NCI-H82 (cell line): ENCODE measurements at regions not wholly inside any gene's neighbourhood (a gene's known extent, or its start where the extent isn't known, plus 50 kb on each side); places are given as distances from the start of the nearest gene placed in this dataset.
"Not testable (repeated sequence)": the region's sequence is repeated elsewhere in the genome, so short reads cannot be mapped to it uniquely, and the experiment has no call there.

Experiments
- DNase-seq: peaks from one replicate; lab custom pipeline; 2025; lab: John Stamatoyannopoulos, UW

DNA sequence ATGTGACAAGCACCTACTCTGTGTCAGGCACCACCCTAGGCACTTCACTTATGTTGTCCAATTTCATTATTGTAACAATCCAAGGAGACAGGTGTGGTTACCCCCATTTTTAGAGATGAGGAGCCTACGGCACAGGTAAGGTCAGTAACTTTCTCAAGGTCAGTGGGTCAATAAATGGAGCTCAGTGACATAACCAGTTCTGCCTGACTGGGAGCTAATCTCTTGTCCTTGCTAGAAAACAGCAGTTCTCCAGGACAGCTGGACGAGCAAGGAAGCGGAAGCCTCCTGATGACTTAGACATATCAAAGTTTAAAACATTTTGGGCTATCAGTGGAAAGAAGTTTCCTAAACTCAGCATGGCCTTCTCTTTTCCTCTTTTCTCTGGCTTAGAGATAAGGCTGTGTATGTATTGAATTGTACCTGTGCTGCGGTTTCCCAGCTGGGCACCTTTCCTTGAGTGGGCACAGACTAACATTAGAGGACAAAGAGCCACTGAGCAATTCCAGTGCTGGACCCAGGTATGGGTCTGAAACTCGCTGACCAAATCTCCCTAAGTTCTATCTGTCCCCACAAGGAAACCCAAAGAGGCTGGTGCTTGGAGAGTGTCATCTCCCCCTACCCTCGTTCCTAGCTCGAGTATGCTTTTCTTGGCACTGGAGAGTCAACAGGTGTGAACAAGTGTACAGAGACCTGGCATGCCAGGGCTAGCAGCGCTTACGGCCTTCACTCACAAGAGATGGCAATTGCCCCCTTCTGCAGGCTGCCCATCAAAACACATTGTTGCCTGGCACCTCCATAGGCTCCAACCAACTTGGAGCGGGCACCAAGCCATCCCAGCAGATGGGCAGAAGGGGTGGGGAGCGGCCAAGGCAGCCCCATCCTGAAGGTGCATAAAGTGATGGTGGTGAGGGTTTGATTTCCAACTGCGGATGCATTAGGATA, 456.1 kb upstream of the PROX1 start:
- no peak for DNase-seq

DNA sequence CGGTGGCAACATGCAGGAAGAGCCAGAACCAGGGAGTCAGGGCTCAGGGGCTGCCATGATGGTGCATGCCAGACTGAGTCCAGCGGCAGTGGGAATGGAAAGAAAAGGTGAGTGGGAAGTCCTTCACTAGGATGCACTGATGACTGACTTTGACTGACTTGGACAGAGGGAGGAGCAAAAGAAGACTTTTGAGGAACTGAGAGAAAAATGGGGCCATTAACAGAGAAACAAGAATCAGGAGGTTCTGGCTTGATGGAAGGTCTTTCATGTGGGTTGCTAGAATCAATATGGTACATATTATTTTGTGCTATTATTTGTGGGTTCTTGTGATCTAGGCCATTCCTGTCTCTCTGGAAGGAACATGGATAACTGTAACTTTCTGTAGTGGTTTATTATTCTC, 454.6 kb upstream of the PROX1 start:
- no peak for DNase-seq

DNA sequence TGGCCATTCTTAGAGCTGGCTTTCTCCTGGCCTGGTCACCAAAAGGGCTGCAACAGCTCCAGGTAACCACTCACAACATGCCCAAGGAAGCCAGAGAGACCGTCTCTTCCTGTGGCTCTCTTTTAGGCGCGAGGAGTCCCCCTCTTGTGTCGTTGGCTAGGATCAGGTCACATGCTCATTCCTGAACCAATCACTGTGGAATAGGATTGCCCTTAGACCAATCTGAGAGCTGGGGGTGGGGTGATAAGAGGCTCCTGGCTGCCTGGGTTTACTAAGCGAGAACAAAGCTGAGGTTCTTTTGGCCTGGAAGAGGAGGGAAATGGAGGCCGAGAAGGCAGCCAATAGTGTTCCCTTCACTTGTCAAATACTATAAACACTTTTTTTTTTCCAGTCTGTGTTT, 452.1 kb upstream of the PROX1 start:
- DNase-seq, result no peak

DNA sequence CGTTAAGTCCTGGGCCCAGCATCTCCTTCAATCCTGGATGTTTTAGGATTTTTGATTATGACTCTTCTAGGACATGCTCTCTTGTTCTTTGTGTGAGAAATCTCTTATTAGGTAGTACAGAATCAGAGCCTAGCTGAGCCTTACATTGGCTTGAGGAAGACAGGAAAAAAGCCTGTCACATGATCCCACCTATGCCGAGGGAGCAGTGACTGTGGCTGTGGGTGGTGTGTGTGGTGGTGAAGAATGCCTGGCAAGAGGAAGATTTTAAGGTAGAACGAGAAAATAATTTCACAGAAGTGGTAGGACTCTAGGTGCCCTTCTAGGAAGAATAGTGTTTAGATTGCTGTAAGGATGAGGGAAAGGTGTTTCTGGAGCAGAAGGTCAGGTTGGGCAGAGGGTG, 449.5 kb upstream of the PROX1 start:
- no peak for DNase-seq

DNA sequence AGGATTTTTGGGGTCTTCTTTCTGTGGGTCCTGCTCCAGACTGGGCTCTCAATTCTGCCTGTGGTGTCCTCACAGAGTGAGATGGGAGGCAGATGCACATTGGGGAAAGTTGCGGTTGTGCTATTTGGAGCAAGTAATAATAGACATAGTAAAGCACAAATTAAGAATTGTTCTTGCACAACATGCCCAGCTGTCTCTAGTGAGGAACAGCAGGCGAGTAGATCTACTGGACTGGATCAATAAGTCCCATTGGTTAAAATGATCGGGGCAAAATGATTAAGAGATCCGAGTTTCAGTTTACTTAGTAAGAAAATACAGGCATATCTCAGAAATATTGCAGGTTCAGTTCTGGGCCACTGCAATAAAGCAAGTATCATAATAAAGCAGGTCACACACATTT, 448.3 kb upstream of the PROX1 start:
- no peak for DNase-seq

DNA sequence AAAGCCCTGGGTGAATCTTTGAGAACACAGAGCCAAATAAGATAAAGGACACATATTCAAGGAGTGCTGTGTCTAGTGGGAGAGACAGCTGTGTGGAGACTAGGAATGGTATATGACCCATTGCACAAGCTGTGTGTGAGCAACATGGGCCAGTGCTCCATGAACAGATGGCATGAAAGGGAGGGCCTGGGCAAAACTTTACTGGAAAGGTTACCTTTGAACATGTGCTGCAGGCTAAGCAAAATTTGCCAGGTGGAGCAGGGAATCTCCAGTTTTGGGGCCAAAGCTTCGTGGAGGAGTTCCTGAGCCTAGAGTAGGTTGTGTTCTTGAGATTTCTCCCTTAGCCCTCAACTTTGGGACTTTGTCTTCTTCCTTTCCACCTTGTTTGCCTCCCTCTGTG, 446.1 kb upstream of the PROX1 start:
- no peak for DNase-seq

DNA sequence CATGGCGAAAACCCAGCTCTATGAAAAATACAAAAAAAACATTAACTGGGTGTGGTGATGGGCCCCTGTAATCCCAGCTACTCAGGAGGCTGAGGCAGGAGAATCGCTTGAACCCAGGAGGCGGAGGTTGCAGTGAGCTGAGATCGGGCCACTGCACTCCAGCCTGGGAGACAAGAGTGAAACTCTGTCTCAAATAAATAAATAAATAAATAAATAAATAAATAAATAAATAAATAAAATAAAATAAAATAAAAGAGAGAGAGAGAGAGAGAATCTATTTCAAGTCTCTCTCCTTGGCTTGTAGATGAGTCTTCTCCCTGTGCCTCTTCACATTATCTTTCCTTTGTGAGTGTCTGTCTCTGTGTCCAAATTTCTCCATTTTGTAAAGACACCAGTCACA, 442.6 kb upstream of the PROX1 start:
- DNase-seq, result not testable (repeated sequence)

DNA sequence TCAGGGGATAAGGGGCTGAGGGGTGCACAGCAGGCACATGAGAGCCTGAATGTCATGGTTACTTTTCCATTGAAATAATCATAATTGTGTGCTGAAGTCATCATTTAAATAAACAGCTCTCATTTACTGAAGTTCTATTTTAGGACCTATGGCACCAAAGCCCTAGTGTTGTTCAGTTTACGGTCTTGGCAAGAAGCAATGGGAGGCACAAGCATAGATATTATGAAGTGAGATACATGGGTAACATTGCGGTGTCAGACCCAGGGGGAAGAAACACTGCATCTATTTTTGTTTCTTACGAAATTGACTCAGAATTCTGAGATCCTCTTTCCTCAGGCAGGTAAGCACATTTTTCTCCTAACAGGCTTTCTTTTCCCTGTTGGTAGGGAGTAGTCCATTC, 437.8 kb upstream of the PROX1 start:
- DNase-seq, result no peak

DNA sequence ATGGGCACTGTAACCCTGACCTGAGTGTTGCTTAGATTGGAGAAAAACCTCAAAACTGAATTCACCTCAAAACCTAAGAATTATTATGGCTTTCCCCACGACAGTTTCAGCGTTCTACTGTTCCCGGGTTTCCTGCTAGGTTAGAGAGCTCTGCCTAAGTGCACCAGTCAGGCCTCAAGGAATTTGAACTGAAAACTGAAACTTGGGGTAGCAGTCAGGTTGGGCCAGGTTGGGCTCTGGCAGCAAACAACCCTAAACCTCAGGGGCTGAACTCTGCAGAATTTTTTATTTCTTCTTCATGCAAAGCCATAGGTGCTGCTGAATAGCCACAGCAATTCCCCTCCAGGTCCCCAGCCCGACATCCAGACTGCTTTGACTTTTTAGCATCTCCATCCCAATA, 437.0 kb upstream of the PROX1 start:
- DNase-seq, result no peak

DNA sequence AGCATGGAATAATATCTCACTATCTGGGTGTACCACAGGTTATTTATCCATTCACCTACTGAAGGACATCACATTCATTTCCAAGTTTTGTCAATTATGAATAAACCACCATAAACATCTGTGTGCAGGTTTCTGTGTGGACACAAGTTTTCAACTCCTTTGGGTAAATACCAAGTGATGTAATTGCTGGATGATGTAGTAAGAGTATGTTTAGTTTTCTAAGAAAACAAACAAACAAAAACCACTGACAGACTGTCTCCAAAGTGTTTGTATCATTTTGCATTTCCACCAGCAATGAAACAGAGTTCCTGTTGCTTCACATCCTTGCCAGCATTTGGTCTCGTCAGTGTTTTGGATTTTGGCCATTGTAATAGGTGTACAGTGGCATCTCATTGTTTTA, 435.7 kb upstream of the PROX1 start:
- no peak for DNase-seq

DNA sequence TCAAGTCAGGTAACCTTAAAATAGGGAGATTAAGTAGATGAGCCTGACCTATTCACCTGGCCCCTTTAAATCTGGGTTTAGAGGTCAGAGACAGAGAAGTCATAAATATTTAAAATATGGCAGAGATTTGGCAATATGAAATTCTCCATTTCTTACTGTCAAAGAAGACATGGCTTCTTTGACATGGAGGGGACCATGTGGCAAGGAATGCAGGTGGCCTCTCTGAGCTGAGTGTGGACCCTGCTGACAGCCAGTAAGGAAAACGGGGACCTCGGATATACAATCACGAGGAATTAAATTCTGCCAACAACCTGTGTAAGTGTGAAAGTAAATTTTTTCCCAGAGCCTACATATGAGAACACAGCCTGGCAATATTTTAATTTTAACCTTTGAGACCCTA, 427.5 kb upstream of the PROX1 start:
- no peak for DNase-seq

DNA sequence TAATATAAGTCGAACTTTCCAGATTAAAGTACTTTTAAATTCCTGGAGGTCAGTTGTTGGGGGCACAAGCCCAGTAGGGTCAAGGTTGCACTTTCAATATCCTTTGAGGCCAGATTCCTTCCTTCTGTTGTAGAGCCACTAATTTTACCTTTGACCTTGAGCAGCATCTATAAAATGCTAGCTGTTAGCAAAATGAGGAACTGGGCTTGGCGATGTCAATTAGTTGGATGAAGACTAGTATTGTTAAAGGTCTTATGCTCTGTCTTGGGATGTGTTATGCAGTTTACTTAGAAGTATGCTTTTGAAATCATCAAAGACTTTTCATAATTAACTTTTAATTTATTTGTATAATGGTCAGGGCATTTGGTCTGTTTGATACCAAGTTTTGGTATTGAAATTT, 425.9 kb upstream of the PROX1 start:
- DNase-seq, result no peak

DNA sequence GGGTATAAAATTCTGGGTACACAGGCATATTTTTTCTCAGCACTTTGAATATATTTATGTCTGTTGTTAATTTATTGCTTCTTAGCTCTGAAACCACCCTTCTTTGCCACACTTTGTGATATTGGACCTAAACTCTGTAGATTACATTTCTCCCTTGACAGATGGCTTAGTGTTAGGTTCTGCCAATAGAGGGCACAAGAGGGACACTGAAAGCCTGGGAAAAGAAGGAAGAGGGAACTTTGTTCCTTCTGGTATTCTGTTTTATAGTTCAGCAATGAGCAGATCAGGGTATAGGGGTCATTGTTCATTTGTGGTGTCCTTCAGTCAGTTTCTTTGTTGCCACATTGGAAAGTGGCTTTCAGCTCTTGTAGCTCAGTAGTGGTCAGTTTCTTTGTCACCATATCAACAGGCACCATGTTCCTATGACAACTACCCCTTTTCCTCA, 423.5 kb upstream of the PROX1 start:
- DNase-seq, result peak; percentile 66

DNA sequence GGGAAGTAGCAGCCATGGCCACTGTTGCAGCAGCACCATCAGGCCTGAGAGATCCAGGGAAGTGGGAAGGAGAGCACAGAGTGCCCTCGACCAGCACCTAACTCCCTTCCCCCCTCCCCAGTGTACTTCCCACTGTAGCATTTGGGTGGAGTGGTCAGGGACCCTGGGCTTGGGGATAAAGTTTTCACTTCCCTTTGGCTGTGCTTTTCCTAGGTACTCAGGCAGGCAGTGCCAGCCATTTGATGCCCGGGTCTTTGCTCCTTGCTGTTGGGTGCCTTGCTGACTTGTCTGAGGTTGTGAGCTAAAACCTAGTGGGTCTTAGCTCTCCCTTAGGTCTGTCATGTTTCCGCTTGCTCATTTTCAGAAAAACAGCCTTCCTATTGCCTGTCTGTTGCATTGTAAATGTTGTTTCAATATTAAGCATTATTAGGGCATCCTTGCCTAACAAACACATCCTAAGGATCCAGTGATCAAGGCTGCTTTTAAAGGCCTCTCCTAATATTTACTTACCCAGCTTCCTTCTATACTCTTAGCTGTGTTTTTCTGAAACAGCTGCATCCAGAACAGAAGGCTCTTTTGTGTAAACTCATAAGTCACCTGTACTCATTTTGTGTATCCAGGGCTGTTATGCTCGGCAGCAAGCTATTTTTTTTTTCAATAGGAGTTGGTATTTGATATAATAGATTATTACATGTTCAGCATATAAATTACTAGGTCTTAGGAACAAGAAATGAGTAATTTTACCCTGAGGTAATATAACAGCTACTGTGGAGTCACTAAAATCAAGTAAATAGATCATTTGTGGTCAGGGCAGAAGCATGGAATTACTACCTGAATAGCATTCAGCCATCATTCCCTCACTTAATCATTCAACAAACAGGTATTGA, 418.6 kb upstream of the PROX1 start:
- no peak for DNase-seq

DNA sequence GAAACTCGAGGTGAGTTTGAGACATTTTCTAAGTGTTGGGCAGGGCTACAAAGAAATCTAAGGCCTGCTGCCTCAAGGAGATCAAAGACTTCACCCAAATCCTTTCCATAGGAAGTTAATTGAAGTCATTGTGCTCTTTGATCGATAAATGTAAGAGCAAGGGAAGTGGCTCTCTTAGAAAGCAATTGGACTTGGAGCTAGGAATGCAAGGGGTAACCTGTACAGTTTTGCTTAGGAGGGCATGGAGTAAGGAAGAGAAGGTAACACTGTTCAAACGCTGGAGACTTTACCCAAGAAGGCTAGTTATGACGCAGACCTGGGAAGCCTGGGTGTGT, 418.0 kb upstream of the PROX1 start:
- DNase-seq, result no peak

DNA sequence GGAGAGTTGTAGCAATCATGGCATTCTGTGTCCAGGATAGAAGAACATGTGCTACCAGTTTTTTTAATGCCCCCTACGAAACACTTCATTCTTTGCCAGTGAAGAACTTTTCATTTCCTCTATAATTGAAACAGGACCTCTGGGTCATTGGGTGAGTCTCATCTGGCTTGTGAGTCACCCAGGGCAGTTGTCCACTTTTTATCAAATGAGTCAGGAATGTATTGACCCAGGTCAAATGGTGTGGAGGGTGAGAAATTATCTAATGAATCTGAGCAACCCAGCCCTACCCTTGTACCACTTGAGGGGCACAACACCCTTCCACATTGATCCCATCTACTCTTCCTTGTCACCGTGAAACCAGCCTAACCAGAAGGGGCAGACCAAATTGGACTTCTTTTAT, 417.3 kb upstream of the PROX1 start:
- DNase-seq, result no peak

DNA sequence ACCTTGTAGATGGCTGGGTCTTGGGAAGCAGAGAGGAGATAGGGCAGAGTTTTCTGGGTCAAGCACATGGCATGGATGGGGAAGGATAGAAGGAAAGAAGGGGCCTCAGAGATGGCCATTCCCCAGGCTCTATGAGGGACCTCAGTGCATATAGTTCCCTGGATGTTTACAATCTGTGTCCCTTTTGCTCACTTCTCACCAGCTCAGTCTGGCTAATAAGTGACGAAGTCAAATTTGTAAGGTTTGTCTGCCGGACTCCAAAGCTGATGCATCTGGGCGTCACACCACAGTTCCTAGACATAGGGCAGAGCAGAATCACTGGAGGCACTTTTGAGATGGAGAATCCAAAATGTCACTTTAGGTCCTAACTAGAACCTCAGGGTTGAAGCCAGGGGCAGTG, 416.4 kb upstream of the PROX1 start:
- no peak for DNase-seq

DNA sequence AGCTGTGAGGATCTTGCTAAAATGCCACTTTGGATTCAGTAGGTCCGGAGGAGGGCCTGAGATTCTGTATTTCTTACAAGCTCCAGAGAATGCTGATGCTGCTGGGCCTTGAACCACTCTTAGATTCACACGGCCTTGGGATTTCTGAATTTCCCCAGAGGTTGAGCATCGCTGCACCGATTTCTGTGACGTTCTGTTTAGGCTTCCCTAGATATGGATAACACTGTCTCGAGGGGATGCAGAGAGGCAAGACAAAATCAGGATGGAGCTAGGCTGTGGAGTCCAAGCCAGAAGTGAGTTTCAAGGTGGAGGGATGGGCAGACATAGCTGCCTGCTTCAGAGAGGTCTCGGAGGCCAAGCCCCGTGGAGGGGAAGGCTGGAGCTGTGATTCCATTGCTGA, 415.9 kb upstream of the PROX1 start:
- no peak for DNase-seq

DNA sequence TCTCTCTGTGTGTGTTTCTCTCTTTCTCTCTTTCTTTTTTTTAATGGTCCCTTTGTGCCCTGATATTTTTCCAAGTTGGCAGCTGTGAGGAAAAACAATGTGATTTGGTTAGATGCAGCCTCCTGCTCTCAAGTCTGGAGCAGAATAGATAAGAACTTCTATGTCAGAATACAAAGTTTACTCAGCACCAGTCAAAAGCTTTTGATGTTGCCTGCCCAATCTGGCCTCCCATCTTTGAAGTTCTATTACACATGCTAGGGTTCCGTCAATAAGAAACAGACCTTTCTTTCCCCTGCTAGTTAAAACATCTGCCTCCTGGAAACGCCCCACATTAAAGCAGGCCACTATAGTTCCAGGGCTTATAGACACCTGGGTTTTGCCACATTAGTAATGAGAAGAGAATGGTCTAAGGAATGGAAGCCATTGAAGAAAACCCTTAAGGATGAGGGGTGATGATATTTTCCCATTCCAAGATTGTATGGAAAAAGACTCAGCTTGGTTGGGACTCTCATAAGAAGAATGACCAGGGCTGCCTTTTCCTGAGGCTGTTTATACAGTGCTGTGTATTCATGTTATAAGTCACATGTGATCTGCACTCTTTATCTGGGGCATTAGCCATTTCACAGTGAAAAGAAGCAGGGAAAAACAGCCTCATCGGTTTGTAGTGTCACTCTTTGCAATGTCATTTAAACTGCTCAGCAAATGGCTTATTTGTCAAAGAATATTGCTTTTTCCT, 414.7 kb upstream of the PROX1 start:
- no peak for DNase-seq

DNA sequence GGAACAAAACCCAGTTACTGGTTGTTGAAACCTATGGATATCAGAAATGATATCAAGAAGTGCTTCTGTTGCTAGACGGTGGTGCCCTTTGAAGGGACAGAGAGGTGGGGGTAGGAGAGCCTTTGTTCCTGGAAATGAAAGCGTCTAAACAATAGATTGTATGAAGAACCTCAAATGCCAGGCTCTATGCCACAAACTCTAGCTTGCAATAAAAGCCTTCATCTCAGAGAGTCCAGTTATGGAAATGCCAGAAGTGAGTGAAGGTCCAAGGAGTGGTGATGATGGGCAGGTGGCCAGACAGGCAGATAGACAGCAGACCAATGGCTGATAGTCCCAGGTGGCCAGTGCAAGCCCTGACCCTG, 414.1 kb upstream of the PROX1 start:
- no peak for DNase-seq

DNA sequence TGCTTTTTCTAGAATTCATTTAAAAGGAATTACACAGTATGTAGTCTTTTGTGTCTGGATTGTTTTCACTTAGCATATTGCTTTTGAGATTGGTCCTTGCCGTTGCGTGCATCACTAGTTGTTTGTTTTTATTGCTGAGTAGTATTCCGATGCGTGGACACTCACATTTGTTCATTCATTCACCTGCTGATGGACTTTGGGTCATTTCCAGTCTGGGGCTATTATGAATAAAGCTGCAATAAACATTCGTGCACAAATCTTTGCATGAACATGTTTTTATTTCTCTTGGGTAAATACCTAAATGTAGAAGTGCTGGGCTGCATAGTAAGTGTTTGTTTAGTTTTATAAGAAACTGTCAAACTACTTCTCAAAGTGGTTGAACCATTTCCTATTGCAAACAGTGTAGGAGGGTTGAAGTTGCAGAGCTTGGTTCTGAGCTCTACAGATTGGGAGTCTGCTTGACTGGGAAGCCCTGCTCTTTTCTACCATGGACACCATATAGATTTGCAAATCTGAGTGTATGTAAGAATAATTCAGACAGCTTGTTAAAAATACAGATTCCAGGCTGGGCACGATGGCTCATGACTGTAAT, 404.7 kb upstream of the PROX1 start:
- DNase-seq, result no peak

DNA sequence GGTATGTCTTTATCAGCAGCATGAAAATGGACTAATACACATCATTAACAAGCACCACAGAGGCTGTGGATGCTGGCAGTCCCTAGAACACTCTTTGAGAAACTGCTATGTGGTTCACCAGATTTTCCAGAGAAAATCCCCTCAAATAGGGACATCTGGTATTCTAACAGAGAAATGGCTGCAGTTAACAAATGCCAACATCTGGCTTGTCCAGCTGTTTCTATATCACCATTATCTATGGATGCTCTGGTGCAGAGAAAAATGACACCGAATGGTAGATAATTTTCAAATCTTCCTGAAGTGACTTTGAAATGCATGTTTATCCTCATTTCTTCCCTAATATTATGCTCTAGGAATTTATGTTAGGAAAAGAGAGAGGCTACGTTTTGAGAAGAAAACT, 403.5 kb upstream of the PROX1 start:
- no peak for DNase-seq
